Fibroblast of lung (primary cell): ENCODE measurements at regions not wholly inside any gene's neighbourhood (a gene's known extent, or its start where the extent isn't known, plus 50 kb on each side); places are given as distances from the start of the nearest gene placed in this dataset.
A peak's percentile ranks its signal among the peaks of the same experiment; 100 is the strongest.

Source experiments
- DNase-seq, 2 donors: peaks; one replicate each; pipeline versions ENCODE4 v3.0.0 to v3.0.0-alpha.2; 2010; ENCODE audit warnings: low read depth in 2 of 2
- H2AFZ ChIP-seq: 2 replicates; pipeline ENCODE4 v1.5.1; 2012; ENCODE audit warnings: low read length, control low read depth, inconsistent platforms
- H3K27ac ChIP-seq: 2 replicates; pipeline ENCODE4 v1.5.1; 2011; ENCODE audit warnings: low read length, control low read depth; ENCODE audit not compliant: insufficient read depth
- H3K27me3 ChIP-seq: 2 replicates; pipeline ENCODE4 v1.5.1; 2011; ENCODE audit warnings: mild to moderate bottlenecking, low read length; ENCODE audit not compliant: control insufficient read depth, insufficient read depth
- H3K36me3 ChIP-seq: 2 replicates; pipeline ENCODE4 v1.5.1; 2011; ENCODE audit warnings: low read length; ENCODE audit not compliant: control insufficient read depth, insufficient read depth
- H3K4me1 ChIP-seq: 2 replicates; pipeline ENCODE4 v1.5.1; 2011; ENCODE audit warnings: low read length; ENCODE audit not compliant: control insufficient read depth, insufficient read depth; ENCODE audit errors: extremely low read depth
- H3K4me2 ChIP-seq: 2 replicates; pipeline ENCODE4 v1.5.1; 2011; ENCODE audit warnings: low read length, control low read depth; ENCODE audit not compliant: insufficient read depth; ENCODE audit errors: extremely low read depth
- H3K4me3 ChIP-seq, 4 experiments: fragments of 200-600 bp in 1 of 4; sonication (generic) in 1 of 4; replicated peaks in 1 of 4; 2 replicates each; pipeline ENCODE4 v1.5.1; 2011 to 2016; ENCODE audit warnings: low read length in 4 of 4, low read depth in 3 of 4, mild to moderate bottlenecking in 3 of 4, control low read depth in 2 of 4, inconsistent platforms in 1 of 4, mixed read lengths in 1 of 4; ENCODE audit not compliant: insufficient read depth in 1 of 4; ENCODE audit errors: control extremely low read depth in 1 of 4
- H3K79me2 ChIP-seq: 2 replicates; pipeline ENCODE4 v1.5.1; 2012; ENCODE audit warnings: mild to moderate bottlenecking, low read length, inconsistent platforms; ENCODE audit not compliant: control insufficient read depth, insufficient read depth
- H3K9ac ChIP-seq: 2 replicates; pipeline ENCODE4 v1.5.1; 2011; ENCODE audit warnings: mild to moderate bottlenecking, low read length, control low read depth; ENCODE audit not compliant: insufficient read depth
- H3K9me3 ChIP-seq: 2 replicates; pipeline ENCODE4 v1.5.1; 2012; ENCODE audit warnings: low read depth, low read length; ENCODE audit not compliant: control insufficient read depth, insufficient read depth
- H4K20me1 ChIP-seq: 2 replicates; pipeline ENCODE4 v1.5.1; 2011; ENCODE audit warnings: low read length; ENCODE audit not compliant: control insufficient read depth, insufficient read depth; ENCODE audit errors: extremely low read depth
- CTCF ChIP-seq, 2 donors: IDR thresholded peaks in 1 of 2; conservative IDR thresholded peaks in 1 of 2; 1 replicate in 1 of 2; 2 replicates in 1 of 2; pipeline ENCODE4 v1.5.1; 2011 to 2012; ENCODE audit warnings: low read length in 2 of 2, control low read depth in 1 of 2, inconsistent platforms in 1 of 2, low read depth in 1 of 2, mild to moderate bottlenecking in 1 of 2
- EZH2 ChIP-seq: IDR thresholded peaks from 2 replicates; pipeline ENCODE4 v1.5.1; 2012; ENCODE audit warnings: low read length, control low read depth, mild to moderate bottlenecking; ENCODE audit errors: missing control alignments

DNA sequence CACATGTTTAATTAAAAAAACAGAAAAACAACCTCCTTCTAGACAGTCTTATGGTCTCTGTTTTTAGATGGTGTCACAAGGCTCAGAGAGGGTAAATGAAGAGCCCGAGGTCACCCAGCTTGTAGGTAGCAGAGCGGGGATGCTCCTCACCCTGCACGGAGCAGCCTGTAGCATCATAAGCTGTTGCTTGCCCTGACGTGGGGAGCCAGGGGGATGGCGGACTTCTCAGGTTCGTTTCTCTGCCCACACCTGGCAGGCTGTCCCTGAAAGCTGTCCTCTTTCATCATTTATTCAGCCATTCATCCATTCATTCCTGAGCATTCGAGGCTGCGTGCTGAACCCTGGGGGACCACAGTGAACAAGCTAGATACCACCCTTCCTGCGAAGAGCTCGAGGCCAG lies 75.7 kb upstream of the KSR1 start:
- H3K4me2 ChIP-seq = peak overlapping the region; percentile 59
- no peak for TF ChIP-seq EZH2
- TF ChIP-seq CTCF (conservative IDR thresholded peaks at IDR 0.05 in 1 of 2, IDR thresholded peaks at IDR 0.05 in 1 of 2; ENCODE audit: low read depth in 1 of 2, low read length in 2 of 2) = no peak
- no peak overlapping the region for H3K9ac ChIP-seq
- H3K27ac ChIP-seq = no peak overlapping the region
- DNase-seq = no peak
- peaks cover 16% of the 10 kb centered on the region for H3K4me1 ChIP-seq
- no peaks in the 10 kb centered on the region for H3K36me3 ChIP-seq
- no peak overlapping the region for H2AFZ ChIP-seq
- H4K20me1 ChIP-seq = no peaks in the 10 kb centered on the region
- no peaks in the 10 kb centered on the region for H3K9me3 ChIP-seq
- H3K79me2 ChIP-seq = no peaks in the 10 kb centered on the region
- peak overlapping the region in 2 of 4 experiments; percentile 35 to 44 for H3K4me3 ChIP-seq
- no peaks in the 10 kb centered on the region for H3K27me3 ChIP-seq

- no peaks in the 10 kb centered on the region for H3K9me3 ChIP-seq
- H3K79me2 ChIP-seq = no peaks in the 10 kb centered on the region
- H3K27me3 ChIP-seq = no peaks in the 10 kb centered on the region
- H3K4me3 ChIP-seq = no peak overlapping the region
- H2AFZ ChIP-seq = no peak overlapping the region
- H3K36me3 ChIP-seq = no peaks in the 10 kb centered on the region
- H4K20me1 ChIP-seq = no peaks in the 10 kb centered on the region
- H3K4me2 ChIP-seq = no peak overlapping the region
- peaks cover 16% of the 10 kb centered on the region for H3K4me1 ChIP-seq
- no peak overlapping the region for H3K27ac ChIP-seq
- DNase-seq = peak; percentile 48 to 53
- H3K9ac ChIP-seq = no peak overlapping the region
- TF ChIP-seq CTCF (conservative IDR thresholded peaks at IDR 0.05 in 1 of 2, IDR thresholded peaks at IDR 0.05 in 1 of 2; ENCODE audit: low read depth in 1 of 2, low read length in 2 of 2) = peak; percentile 67 to 75
- TF ChIP-seq EZH2 = no peak
These were observed 75.2 kb upstream of the KSR1 start for GRCh38 chr17:27381007-27381501.

DNA sequence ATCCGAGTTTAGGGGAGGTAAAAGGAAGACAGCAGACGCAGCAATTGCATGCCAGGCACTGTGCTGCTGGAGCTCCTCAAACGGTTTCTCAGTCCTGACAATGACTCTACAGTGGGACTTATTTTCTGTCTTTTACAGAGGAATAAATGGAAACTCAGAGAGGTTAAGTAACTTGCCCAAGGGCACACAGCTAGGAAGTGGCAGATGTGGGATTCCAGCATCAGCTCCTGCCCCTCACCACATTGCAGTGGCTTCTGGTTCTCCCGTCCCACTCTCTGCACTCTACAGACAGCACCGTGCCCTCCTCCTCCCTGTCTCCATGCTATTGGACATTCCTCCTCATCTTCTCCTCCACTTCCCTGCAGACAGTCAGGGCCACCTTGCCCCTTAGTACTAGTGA lies 74.2 kb upstream of the KSR1 start:
- Histone ChIP-seq H3K36me3 (no peaks in the 10 kb centered on the region), H3K27ac (no peak overlapping the region), H3K27me3 (no peaks in the 10 kb centered on the region), H3K4me3 (no peak overlapping the region), H3K4me1 (peaks cover 16% of the 10 kb centered on the region), H2AFZ (no peak overlapping the region), H3K9ac (no peak overlapping the region), H3K9me3 (no peaks in the 10 kb centered on the region), H3K79me2 (no peaks in the 10 kb centered on the region), H3K4me2 (no peak overlapping the region), H4K20me1 (no peaks in the 10 kb centered on the region)
- DNase-seq = no peak
- TF ChIP-seq EZH2 (no peak), CTCF (conservative IDR thresholded peaks at IDR 0.05 in 1 of 2, IDR thresholded peaks at IDR 0.05 in 1 of 2; ENCODE audit: low read depth in 1 of 2, low read length in 2 of 2) (no peak)
